ENCODE measurements at regions not wholly inside any gene's neighbourhood (a gene's known extent, or its start where the extent isn't known, plus 50 kb on each side); places are given as distances from the start of the nearest gene placed in this dataset.

DNA sequence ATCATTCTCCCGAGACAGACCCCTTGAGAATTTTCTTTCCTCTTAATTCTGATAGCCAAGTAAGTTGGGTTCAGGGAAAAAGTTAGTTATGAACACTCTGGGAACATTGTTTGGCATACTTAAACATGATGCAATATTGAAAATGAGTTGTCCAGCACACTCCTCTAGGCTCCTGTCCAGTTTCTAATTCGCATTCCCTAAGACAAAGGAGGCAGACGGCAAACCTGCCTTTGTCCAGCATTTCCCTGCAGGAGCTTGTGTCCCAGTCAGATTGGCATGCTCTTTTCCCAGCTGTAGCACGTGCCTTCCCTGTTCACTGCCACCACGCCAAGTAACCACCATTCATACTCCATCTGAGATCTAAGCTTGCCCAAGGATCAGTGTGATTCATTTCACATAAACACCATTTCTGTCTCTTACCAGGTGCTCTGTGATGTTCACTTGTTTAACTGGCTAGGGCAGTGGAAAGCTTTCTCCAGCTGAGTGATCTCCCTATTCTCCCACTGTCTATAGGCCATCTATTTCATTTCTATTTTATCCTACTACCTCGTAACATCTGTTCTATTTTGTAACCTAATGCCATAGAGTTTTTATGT is 150.0 kb upstream of the EPB41L3 start:
- H3K4me3 ChIP-seq (ENCODE audit: low read depth, low read length), result no peak overlapping the region
- TF ChIP-seq, protein P1, sequence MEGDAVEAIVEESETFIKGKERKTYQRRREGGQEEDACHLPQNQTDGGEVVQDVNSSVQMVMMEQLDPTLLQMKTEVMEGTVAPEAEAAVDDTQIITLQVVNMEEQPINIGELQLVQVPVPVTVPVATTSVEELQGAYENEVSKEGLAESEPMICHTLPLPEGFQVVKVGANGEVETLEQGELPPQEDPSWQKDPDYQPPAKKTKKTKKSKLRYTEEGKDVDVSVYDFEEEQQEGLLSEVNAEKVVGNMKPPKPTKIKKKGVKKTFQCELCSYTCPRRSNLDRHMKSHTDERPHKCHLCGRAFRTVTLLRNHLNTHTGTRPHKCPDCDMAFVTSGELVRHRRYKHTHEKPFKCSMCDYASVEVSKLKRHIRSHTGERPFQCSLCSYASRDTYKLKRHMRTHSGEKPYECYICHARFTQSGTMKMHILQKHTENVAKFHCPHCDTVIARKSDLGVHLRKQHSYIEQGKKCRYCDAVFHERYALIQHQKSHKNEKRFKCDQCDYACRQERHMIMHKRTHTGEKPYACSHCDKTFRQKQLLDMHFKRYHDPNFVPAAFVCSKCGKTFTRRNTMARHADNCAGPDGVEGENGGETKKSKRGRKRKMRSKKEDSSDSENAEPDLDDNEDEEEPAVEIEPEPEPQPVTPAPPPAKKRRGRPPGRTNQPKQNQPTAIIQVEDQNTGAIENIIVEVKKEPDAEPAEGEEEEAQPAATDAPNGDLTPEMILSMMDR (IDR thresholded peaks at IDR 0.05; ENCODE audit: insufficient read depth, low read length, missing control alignments), result no peak
- POLR2A ChIA-PET, result no interaction called here
- no peak for DNase-seq (ENCODE audit: low read depth, low spot score)
- CTCF ChIA-PET, result no interaction called here

DNA sequence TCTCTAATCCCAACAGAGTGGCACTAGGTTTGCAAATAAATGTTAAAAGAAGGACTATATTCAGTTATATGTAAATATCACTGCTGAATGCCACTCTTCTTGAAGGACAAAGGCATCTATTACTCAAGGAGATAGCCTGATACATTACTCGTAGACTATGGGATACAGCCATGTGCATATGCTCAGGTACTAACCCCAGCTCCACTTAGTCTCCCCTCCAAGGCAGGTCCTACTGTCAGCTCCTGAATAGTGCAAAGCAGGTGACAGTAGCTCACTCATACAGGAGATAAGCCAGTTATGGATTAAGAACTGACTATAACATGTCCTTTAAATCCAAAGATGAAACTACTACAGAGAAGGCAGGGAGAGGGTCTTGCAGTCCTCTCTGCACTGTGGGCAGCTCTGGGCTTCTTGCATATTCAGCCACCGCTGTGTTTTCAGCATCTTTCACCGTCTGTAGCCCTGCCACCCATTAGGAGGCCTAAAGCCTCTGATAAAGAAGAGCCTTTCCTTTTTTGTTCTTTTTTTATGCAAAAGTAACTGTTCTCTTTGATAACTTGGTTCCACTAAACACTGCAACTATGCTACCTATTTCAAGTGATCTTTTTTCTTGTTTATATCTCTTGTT is 135.1 kb upstream of the EPB41L3 start:
- CTCF ChIA-PET, result no interaction called here
- POLR2A ChIA-PET, result no interaction called here
- H3K4me3 ChIP-seq (ENCODE audit: low read depth, low read length), result no peak overlapping the region
- TF ChIP-seq, protein P1 (IDR thresholded peaks at IDR 0.05; ENCODE audit: insufficient read depth, low read length, missing control alignments), result no peak
- no peak for DNase-seq (ENCODE audit: low read depth, low spot score)

DNA sequence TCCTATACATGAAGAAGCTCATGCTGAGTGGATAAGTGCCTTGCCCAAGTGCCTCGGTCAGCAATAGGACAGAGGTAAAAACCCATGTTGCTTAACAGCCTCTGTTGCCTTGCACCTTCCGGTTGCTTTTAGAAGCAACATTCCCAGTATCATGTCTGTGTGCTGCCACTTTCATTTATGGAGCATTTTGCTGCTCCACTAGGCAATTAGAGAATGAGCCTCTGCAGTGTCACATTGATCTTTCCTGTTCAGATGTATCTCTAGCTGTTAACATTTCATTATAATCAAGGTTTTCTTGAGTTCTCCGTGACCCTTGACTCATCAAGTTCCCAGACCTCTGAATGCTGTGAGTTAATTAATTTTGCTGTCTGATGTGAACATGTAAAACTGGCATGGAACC is 134.5 kb upstream of the EPB41L3 start:
- ChIA-PET POLR2A (no interaction called here), CTCF (no interaction called here)
- DNase-seq (ENCODE audit: low read depth, low spot score), result no peak
- H3K4me3 ChIP-seq (ENCODE audit: low read depth, low read length), result no peak overlapping the region
- TF ChIP-seq, protein P1 (IDR thresholded peaks at IDR 0.05; ENCODE audit: insufficient read depth, low read length, missing control alignments), result no peak

DNA sequence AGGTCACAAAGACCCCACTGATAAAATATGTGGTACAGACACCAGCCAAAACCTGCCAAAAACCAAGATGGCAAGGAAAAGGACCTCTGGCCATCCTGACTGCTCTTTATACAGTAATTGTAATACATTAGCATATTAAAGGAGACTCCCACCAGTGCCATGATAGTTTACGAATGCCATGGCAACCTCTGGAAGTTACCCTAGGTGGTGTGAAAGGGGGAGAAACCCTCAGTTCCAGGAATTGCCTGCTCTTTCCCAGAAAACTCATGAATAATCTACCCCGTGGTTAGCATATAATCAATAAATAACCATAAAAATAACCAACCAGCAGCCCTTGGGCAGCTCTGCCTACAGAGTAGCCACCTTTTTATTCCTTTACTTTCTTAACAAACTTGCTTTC is 129.8 kb upstream of the EPB41L3 start:
- POLR2A ChIA-PET, result no interaction called here
- no peak for DNase-seq (ENCODE audit: low read depth, low spot score)
- TF ChIP-seq, protein P1 (IDR thresholded peaks at IDR 0.05; ENCODE audit: insufficient read depth, low read length, missing control alignments), result no peak
- CTCF ChIA-PET, result no interaction called here
- no peak overlapping the region for H3K4me3 ChIP-seq (ENCODE audit: low read depth, low read length)

DNA sequence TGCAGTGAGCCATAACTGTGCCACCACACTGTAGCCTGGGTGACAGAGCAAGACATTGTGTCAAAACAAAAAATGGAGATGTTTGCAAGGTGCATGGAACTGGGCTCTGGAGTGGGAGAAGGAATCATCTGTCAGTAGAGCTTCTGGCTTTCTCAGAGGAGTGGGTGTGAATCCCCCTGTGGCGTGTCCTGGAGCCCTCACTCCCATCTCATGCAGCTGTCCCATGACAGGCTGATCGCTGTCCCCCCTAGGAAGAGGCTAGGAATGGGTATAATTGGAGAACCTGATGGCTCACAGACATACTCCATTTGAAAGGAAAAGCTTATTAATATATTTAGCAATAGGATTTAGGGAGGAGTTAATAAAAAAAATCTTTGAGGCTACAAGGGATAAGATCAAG is 125.8 kb upstream of the EPB41L3 start:
- DNase-seq (ENCODE audit: low read depth, low spot score), result no peak
- POLR2A ChIA-PET, result no interaction called here
- H3K4me3 ChIP-seq (ENCODE audit: low read depth, low read length), result no peak overlapping the region
- TF ChIP-seq, protein P1 (IDR thresholded peaks at IDR 0.05; ENCODE audit: insufficient read depth, low read length, missing control alignments), result no peak
- CTCF ChIA-PET, result no interaction called here

DNA sequence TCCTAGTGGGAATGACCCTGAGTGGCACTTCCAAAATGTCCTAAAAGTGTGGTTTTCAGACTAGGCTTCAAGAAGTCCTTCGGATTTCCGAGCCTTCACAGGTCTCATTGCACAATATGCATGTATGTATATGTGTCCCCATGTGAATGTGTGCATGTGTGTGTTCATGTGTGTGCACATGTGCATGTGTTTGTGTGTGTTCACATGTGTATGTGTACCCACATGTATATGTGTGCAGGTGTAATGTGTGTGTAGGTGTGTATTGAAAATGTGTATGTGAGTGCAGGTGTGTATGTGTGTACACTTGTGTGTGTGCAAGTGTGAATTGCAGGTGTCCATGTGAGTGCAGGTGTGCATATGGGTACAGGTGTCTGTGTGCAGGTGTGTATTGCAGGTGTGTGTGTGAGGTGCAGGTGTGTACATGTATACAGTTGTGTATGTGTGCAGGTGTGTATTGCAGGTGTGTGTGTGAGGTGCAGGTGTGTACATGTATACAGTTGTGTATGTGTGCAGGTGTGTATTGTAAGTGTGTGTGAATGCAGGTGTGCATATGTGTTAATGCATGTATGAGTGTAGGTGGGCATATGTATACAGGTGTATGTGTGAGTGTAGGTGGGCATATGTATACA is 124.4 kb upstream of the EPB41L3 start:
- CTCF ChIA-PET, result no interaction called here
- POLR2A ChIA-PET, result no interaction called here
- DNase-seq (ENCODE audit: low read depth, low spot score), result no peak
- H3K4me3 ChIP-seq (ENCODE audit: low read depth, low read length), result no peak overlapping the region
- TF ChIP-seq, protein P1 (IDR thresholded peaks at IDR 0.05; ENCODE audit: insufficient read depth, low read length, missing control alignments), result no peak
